K562 (cell line): ENCODE measurements at regions not wholly inside any gene's neighbourhood (a gene's known extent, or its start where the extent isn't known, plus 50 kb on each side); places are given as distances from the start of the nearest gene placed in this dataset.

Source experiments
- ATAC-seq: fragments of 200-7000 bp; cut with Tn5 transposase; 3 replicates; pipeline ENCODE4 v1.9.1; 2020; ENCODE audit warnings: moderate library complexity
- BruUV-seq: library from RNA; stranded (reverse); fragments of 400-500 nt; replicated peaks from 2 replicates; lab custom pipeline; 2021; lab: Mats Ljungman, UMichigan
- CTCF ChIA-PET: fragments of 300-600 bp; formaldehyde crosslinking; extraction: SDS; loops from one replicate; lab custom pipeline; 2021; ENCODE audit warnings: low intra/inter-chr PET ratio; lab: Yijun Ruan, JAX
- POLR2A ChIA-PET: fragments of 300-600, 350-650 bp; sonication (Branson Sonifier 250); formaldehyde crosslinking; extraction: SDS; loops from one replicate; lab custom pipeline; 2021; ENCODE audit warnings: antibody characterized with exemption, inconsistent platforms; lab: Yijun Ruan, JAX
- DNase-seq, 4 experiments: peaks; one replicate each; pipeline versions ENCODE4 v3.0.0 to v3.0.0-alpha.2; 2011 to 2018; ENCODE audit warnings: low spot score in 3 of 4, mixed read lengths in 3 of 4; ENCODE audit errors: extremely low read depth in 1 of 4
- FAIRE-seq: peaks from 2 replicates; lab custom pipeline; 2011; peaks lifted over from hg19 to GRCh38; lab: Jason Lieb, UNC
- H2AFZ ChIP-seq: 2 replicates; pipeline ENCODE4 v1.6.0; 2011; ENCODE audit warnings: low read depth, low read length, control low read depth, inconsistent platforms
- H3K27ac ChIP-seq: fragments of 200-600 bp; 3 replicates; pipeline ENCODE4 v1.8.0; 2011; ENCODE audit warnings: low read depth, mild to moderate bottlenecking, control low read depth, inconsistent platforms, low read length, moderate library complexity, mixed read lengths; ENCODE audit errors: extremely low read depth
- H3K27me3 ChIP-seq, 2 experiments: fragments of 300-600 bp in 1 of 2; 2 replicates in 1 of 2; 3 replicates in 1 of 2; pipeline versions ENCODE4 v1.6.0 to v1.8.0; 2011; ENCODE audit warnings: inconsistent platforms in 2 of 2, low read length in 2 of 2, mild to moderate bottlenecking in 1 of 2, mixed read lengths in 1 of 2, moderate library complexity in 1 of 2; ENCODE audit not compliant: control insufficient read depth in 2 of 2, insufficient read depth in 2 of 2
- H3K36me3 ChIP-seq: fragments of 300-600 bp; 3 replicates; pipeline ENCODE4 v1.8.0; 2011; ENCODE audit warnings: mild to moderate bottlenecking, low read length, inconsistent platforms; ENCODE audit not compliant: control insufficient read depth, insufficient read depth
- H3K4me1 ChIP-seq, 2 experiments: fragments of 200-600 bp in 1 of 2; replicated peaks in 1 of 2; 2 replicates in 1 of 2; 3 replicates in 1 of 2; pipeline versions ENCODE4 v1.5.1 to v1.8.0; 2011; ENCODE audit warnings: inconsistent platforms in 2 of 2, low read length in 2 of 2, mild to moderate bottlenecking in 1 of 2, mixed read lengths in 1 of 2, moderate library complexity in 1 of 2; ENCODE audit not compliant: control insufficient read depth in 2 of 2, insufficient read depth in 2 of 2
- H3K4me2 ChIP-seq: 2 replicates; pipeline ENCODE4 v1.6.1; 2011; ENCODE audit warnings: low read length, control low read depth, inconsistent platforms, mixed read lengths; ENCODE audit not compliant: insufficient read depth
- H3K4me3 ChIP-seq: fragments of 200-600 bp; sonication (generic), shearing (Covaris generic); 2 replicates; pipeline ENCODE4 v1.5.1; 2016; ENCODE audit warnings: control low read depth, inconsistent platforms
- H3K79me2 ChIP-seq: fragments of 200-600 bp; 3 replicates; pipeline ENCODE4 v1.8.0; 2011; ENCODE audit warnings: low read length, inconsistent platforms; ENCODE audit not compliant: control insufficient read depth, insufficient read depth
- H3K9ac ChIP-seq, 2 experiments: 2 replicates each; pipeline versions ENCODE4 v1.6.0 to v1.6.1; 2011; ENCODE audit warnings: low read depth in 2 of 2, low read length in 2 of 2, control low read depth in 1 of 2, inconsistent platforms in 1 of 2, mild to moderate bottlenecking in 1 of 2, mixed read lengths in 1 of 2; ENCODE audit not compliant: insufficient read depth in 1 of 2
- H3K9me1 ChIP-seq: one replicate; pipeline ENCODE4 v1.6.0; 2011; ENCODE audit warnings: inconsistent platforms, mild to moderate bottlenecking, low read length, moderate library complexity; ENCODE audit not compliant: control insufficient read depth, insufficient read depth
- H3K9me3 ChIP-seq: replicated peaks from 2 replicates; pipeline ENCODE4 v1.5.1; 2011; ENCODE audit warnings: low read depth, low read length, inconsistent platforms; ENCODE audit not compliant: control insufficient read depth, insufficient read depth
- H4K20me1 ChIP-seq: replicated peaks from 2 replicates; pipeline ENCODE4 v1.6.1; 2011; ENCODE audit warnings: low read length, inconsistent platforms, mixed read lengths; ENCODE audit not compliant: control insufficient read depth, insufficient read depth
- BRF1 ChIP-seq: IDR thresholded peaks from 3 replicates; pipeline ENCODE4 v1.6.1; 2011; ENCODE audit warnings: borderline replicate concordance, mild to moderate bottlenecking; ENCODE audit not compliant: insufficient read length; ENCODE audit errors: extremely low read depth
- CC2D1A ChIP-seq: fragments of 450-650 bp; IDR thresholded peaks from 2 replicates; pipeline ENCODE4 v1.6.1; 2017; ENCODE audit warnings: mild to moderate bottlenecking
- E2F3 ChIP-seq: fragments of 250-450 bp; sonication (Bioruptor Pico); IDR thresholded peaks from 2 replicates; pipeline ENCODE4 v1.4.0; 2020; ENCODE audit warnings: mild to moderate bottlenecking
- FUS ChIP-seq: fragments of 200-400 bp; formaldehyde crosslinking; optimal IDR thresholded peaks from 2 replicates; pipeline ENCODE3; 2017; ENCODE audit warnings: low read depth, low read length
- MLX ChIP-seq, 2 experiments: fragments of 450-650 bp in 1 of 2; sonication (generic) in 1 of 2; formaldehyde crosslinking; conservative IDR thresholded peaks; 2 replicates each; pipeline versions ENCODE4 v1.4.0 to v1.8.1; 2020 to 2022; ENCODE audit warnings: mild to moderate bottlenecking in 1 of 2, missing genetic modification reagents in 1 of 2
- MTA2 ChIP-seq: fragments of 450-650 bp; IDR thresholded peaks from 2 replicates; pipeline ENCODE4 v1.6.1; 2016; ENCODE audit warnings: low read depth
- NR4A1 ChIP-seq, 2 experiments: fragments of 250-450 bp in 1 of 2; fragments of 450-650 bp in 1 of 2; sonication (Bioruptor Pico) in 1 of 2; IDR thresholded peaks; 2 replicates each; pipeline versions ENCODE4 v1.4.0 to v1.6.1; 2016 to 2020; ENCODE audit warnings: mild to moderate bottlenecking in 2 of 2, missing compliant biosample characterization in 1 of 2, missing genetic modification characterization in 1 of 2, moderate library complexity in 1 of 2
- TEAD1 ChIP-seq, 2 experiments: fragments of 450-650 bp in 1 of 2; sonication (generic) in 1 of 2; formaldehyde crosslinking; IDR thresholded peaks; 2 replicates each; pipeline versions ENCODE4 v1.4.0 to v1.8.0; 2020 to 2022; ENCODE audit warnings: mild to moderate bottlenecking in 2 of 2, missing genetic modification reagents in 1 of 2
- XRCC5 ChIP-seq: fragments of 200-400 bp; formaldehyde crosslinking; IDR thresholded peaks from 2 replicates; pipeline ENCODE4 v1.6.1; 2017; ENCODE audit warnings: low read depth, mild to moderate bottlenecking, low read length
- ZC3H8 ChIP-seq: fragments of 450-650 bp; IDR thresholded peaks from 2 replicates; pipeline ENCODE4 v1.6.1; 2017
- ZFP30 ChIP-seq: fragments of 250-450 bp; sonication (Bioruptor Pico); IDR thresholded peaks from 2 replicates; pipeline ENCODE4 v1.8.0; 2022; ENCODE audit warnings: moderate library complexity, mild to moderate bottlenecking, inconsistent platforms, borderline replicate concordance
- ZSCAN29 ChIP-seq: fragments of 450-650 bp; IDR thresholded peaks from 2 replicates; pipeline ENCODE4 v1.6.1; 2017
- WGBS: fragments of 100-300 bp; shearing (Covaris generic); methylation state at CpG from one replicate; pipeline ENCODE4 v1.1.6; 2016; ENCODE audit warnings: low coverage, mixed read lengths; ENCODE audit not compliant: insufficient coverage; ENCODE audit errors: missing lambda C conversion rate; 5-methylcytosine and 5-hydroxymethylcytosine counted together
- in situ Hi-C: fragments of 300-500 bp; cut with MboI; formaldehyde crosslinking; loops from 4 replicates; pipeline ENCODE4 v1.15.0; 2018; ENCODE audit warnings: inconsistent platforms, mixed read lengths
- intact Hi-C: fragments of 100-400 bp; cut with micrococcal nuclease; formaldehyde crosslinking; loops from 2 replicates; pipeline ENCODE4 v1.14.2; 2022
- TF ChIP-seq, protein P1 (sequence below): fragments of 450-650 bp; IDR thresholded peaks from 2 replicates; pipeline ENCODE4 v1.6.1; 2017; ENCODE audit warnings: antibody characterized with exemption, mild to moderate bottlenecking
- TF ChIP-seq, protein P2 (sequence below): sonication (generic); formaldehyde crosslinking; IDR thresholded peaks from 2 replicates; pipeline ENCODE4 v1.8.0; 2022; ENCODE audit warnings: missing genetic modification reagents, mild to moderate bottlenecking, borderline replicate concordance

DNA sequence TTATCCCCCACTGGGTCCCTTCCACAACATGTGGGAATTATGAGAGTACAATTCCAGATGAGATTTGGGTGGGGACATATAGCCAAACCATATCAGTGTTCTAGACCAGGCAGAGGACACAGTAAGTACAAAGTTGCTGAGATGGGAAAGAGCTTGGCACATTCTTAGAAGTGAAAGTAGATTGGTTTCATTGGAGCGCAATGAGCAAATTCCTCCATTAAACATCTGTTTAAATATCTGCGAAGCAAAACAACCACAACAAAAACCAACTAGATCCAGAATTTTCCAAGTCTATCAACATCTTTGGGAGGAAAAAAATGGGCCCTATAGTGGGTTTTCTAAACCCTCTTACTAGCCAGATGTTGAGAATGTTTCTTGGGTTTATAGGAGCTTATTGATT, 80.0 kb upstream of the STEAP1B start:
- no peak overlapping the region for H3K27ac ChIP-seq
- ChIA-PET CTCF (no interaction called here), POLR2A (no interaction called here)
- no peak overlapping the region for H3K4me3 ChIP-seq
- DNase-seq: no peak
- 92% methylated on average over 2 of the region's 2 CpGs for WGBS
- H3K27me3 ChIP-seq: no peaks in the 10 kb centered on the region
- no peak overlapping the region for H3K4me2 ChIP-seq
- no peak overlapping the region for H3K9ac ChIP-seq
- in situ Hi-C loops: no loop called here
- BruUV-seq: no TSS peak
- TF ChIP-seq ZSCAN29 (no peak), MTA2 (no peak), CC2D1A (no peak), FUS (no peak), MLX (CRISPR knock-in tag; conservative IDR thresholded peaks at IDR 0.05) (no peak), XRCC5 (no peak), NR4A1 (CRISPR knock-in tag; IDR thresholded peaks at IDR 0.05) (no peak), NR4A1 (tag; IDR thresholded peaks at IDR 0.05) (no peak), ZC3H8 (no peak), ZFP30 (CRISPR knock-in tag) (no peak), BRF1 (no peak), TEAD1 (CRISPR knock-in tag; IDR thresholded peaks at IDR 0.05) (no peak), E2F3 (no peak)
- TF ChIP-seq, protein P1, sequence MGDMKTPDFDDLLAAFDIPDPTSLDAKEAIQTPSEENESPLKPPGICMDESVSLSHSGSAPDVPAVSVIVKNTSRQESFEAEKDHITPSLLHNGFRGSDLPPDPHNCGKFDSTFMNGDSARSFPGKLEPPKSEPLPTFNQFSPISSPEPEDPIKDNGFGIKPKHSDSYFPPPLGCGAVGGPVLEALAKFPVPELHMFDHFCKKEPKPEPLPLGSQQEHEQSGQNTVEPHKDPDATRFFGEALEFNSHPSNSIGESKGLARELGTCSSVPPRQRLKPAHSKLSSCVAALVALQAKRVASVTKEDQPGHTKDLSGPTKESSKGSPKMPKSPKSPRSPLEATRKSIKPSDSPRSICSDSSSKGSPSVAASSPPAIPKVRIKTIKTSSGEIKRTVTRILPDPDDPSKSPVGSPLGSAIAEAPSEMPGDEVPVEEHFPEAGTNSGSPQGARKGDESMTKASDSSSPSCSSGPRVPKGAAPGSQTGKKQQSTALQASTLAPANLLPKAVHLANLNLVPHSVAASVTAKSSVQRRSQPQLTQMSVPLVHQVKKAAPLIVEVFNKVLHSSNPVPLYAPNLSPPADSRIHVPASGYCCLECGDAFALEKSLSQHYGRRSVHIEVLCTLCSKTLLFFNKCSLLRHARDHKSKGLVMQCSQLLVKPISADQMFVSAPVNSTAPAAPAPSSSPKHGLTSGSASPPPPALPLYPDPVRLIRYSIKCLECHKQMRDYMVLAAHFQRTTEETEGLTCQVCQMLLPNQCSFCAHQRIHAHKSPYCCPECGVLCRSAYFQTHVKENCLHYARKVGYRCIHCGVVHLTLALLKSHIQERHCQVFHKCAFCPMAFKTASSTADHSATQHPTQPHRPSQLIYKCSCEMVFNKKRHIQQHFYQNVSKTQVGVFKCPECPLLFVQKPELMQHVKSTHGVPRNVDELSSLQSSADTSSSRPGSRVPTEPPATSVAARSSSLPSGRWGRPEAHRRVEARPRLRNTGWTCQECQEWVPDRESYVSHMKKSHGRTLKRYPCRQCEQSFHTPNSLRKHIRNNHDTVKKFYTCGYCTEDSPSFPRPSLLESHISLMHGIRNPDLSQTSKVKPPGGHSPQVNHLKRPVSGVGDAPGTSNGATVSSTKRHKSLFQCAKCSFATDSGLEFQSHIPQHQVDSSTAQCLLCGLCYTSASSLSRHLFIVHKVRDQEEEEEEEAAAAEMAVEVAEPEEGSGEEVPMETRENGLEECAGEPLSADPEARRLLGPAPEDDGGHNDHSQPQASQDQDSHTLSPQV: no peak
- TF ChIP-seq, protein P2, sequence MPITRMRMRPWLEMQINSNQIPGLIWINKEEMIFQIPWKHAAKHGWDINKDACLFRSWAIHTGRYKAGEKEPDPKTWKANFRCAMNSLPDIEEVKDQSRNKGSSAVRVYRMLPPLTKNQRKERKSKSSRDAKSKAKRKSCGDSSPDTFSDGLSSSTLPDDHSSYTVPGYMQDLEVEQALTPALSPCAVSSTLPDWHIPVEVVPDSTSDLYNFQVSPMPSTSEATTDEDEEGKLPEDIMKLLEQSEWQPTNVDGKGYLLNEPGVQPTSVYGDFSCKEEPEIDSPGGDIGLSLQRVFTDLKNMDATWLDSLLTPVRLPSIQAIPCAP (CRISPR knock-in tag): no peak
- H3K79me2 ChIP-seq: no peaks in the 10 kb centered on the region
- no peaks in the 10 kb centered on the region for H3K9me1 ChIP-seq
- no peak overlapping the region for H2AFZ ChIP-seq
- no peak for ATAC-seq
- H3K4me1 ChIP-seq: peaks cover 3 to 6% of the 10 kb centered on the region in 2 experiments; a peak in 3 of 5 replicates
- H3K36me3 ChIP-seq: no peaks in the 10 kb centered on the region
- no peaks in the 10 kb centered on the region for H3K9me3 ChIP-seq
- no peaks in the 10 kb centered on the region for H4K20me1 ChIP-seq
- intact Hi-C loops: no loop called here
- no peak for FAIRE-seq
